ENCODE measurements at regions not wholly inside any gene's neighbourhood (a gene's known extent, or its start where the extent isn't known, plus 50 kb on each side); places are given as distances from the start of the nearest gene placed in this dataset.

- TF ChIP-seq TAF1 (IDR thresholded peaks at IDR 0.05; ENCODE audit: borderline replicate concordance, insufficient read depth, low read length) (no peak), POLR2AphosphoS5 (IDR thresholded peaks at IDR 0.05; ENCODE audit: low read depth, low read length) (no peak), SIN3A (IDR thresholded peaks at IDR 0.05; ENCODE audit: borderline replicate concordance, insufficient read depth, low read length) (no peak)
These were observed 70.3 kb upstream of the FAM3C start for GRCh38 chr7:121466455-121466854.

GRCh38 chr7:121459148-121459547 is 63.0 kb upstream of the FAM3C start:
- no peak for TF ChIP-seq REST (IDR thresholded peaks at IDR 0.05; ENCODE audit: insufficient read depth in 1 of 2, low read depth in 2 of 2, low read length in 2 of 2)
- no peak for TF ChIP-seq TAF1 (IDR thresholded peaks at IDR 0.05; ENCODE audit: borderline replicate concordance, insufficient read depth, low read length)
- no peak for TF ChIP-seq FOXP2 (optimal IDR thresholded peaks at IDR 0.05; ENCODE audit: borderline replicate concordance, extremely low read depth, extremely low read length, insufficient read depth)
- no peak for TF ChIP-seq POLR2AphosphoS5 (IDR thresholded peaks at IDR 0.05; ENCODE audit: low read depth, low read length)
- TF ChIP-seq SIN3A (IDR thresholded peaks at IDR 0.05; ENCODE audit: borderline replicate concordance, insufficient read depth, low read length), result no peak

- TF ChIP-seq SIN3A (IDR thresholded peaks at IDR 0.05; ENCODE audit: borderline replicate concordance, insufficient read depth, low read length) (no peak), REST (IDR thresholded peaks at IDR 0.05; ENCODE audit: insufficient read depth in 1 of 2, low read depth in 2 of 2, low read length in 2 of 2) (no peak), TAF1 (IDR thresholded peaks at IDR 0.05; ENCODE audit: borderline replicate concordance, insufficient read depth, low read length) (no peak), POLR2AphosphoS5 (IDR thresholded peaks at IDR 0.05; ENCODE audit: low read depth, low read length) (no peak), FOXP2 (optimal IDR thresholded peaks at IDR 0.05; ENCODE audit: borderline replicate concordance, extremely low read depth, extremely low read length, insufficient read depth) (no peak)
These were observed 60.8 kb upstream of the FAM3C start for GRCh38 chr7:121456785-121457359.

- TF ChIP-seq POLR2AphosphoS5 (IDR thresholded peaks at IDR 0.05; ENCODE audit: low read depth, low read length), result no peak
- no peak for TF ChIP-seq TAF1 (IDR thresholded peaks at IDR 0.05; ENCODE audit: borderline replicate concordance, insufficient read depth, low read length)
- TF ChIP-seq SIN3A (IDR thresholded peaks at IDR 0.05; ENCODE audit: borderline replicate concordance, insufficient read depth, low read length), result no peak
- TF ChIP-seq FOXP2 (optimal IDR thresholded peaks at IDR 0.05; ENCODE audit: borderline replicate concordance, extremely low read depth, extremely low read length, insufficient read depth), result no peak
- no peak for TF ChIP-seq REST (IDR thresholded peaks at IDR 0.05; ENCODE audit: insufficient read depth in 1 of 2, low read depth in 2 of 2, low read length in 2 of 2)
These were observed 59.9 kb upstream of the FAM3C start for GRCh38 chr7:121456015-121456414.

GRCh38 chr7:121452389-121452788 is 56.3 kb upstream of the FAM3C start:
- TF ChIP-seq POLR2AphosphoS5 (IDR thresholded peaks at IDR 0.05; ENCODE audit: low read depth, low read length), result no peak
- no peak for TF ChIP-seq SIN3A (IDR thresholded peaks at IDR 0.05; ENCODE audit: borderline replicate concordance, insufficient read depth, low read length)
- no peak for TF ChIP-seq TAF1 (IDR thresholded peaks at IDR 0.05; ENCODE audit: borderline replicate concordance, insufficient read depth, low read length)
- TF ChIP-seq FOXP2 (optimal IDR thresholded peaks at IDR 0.05; ENCODE audit: borderline replicate concordance, extremely low read depth, extremely low read length, insufficient read depth), result no peak
- no peak for TF ChIP-seq REST (IDR thresholded peaks at IDR 0.05; ENCODE audit: insufficient read depth in 1 of 2, low read depth in 2 of 2, low read length in 2 of 2)
